GM12872 (cell line): ENCODE measurements at regions not wholly inside any gene's neighbourhood (a gene's known extent, or its start where the extent isn't known, plus 50 kb on each side); places are given as distances from the start of the nearest gene placed in this dataset.

Experiments used
- TF ChIP-seq, protein P1 (sequence below): IDR thresholded peaks from 3 replicates; pipeline ENCODE4 v1.5.1; 2011; ENCODE audit warnings: low read depth, mild to moderate bottlenecking, low read length, moderate library complexity; ENCODE audit not compliant: insufficient read depth

DNA sequence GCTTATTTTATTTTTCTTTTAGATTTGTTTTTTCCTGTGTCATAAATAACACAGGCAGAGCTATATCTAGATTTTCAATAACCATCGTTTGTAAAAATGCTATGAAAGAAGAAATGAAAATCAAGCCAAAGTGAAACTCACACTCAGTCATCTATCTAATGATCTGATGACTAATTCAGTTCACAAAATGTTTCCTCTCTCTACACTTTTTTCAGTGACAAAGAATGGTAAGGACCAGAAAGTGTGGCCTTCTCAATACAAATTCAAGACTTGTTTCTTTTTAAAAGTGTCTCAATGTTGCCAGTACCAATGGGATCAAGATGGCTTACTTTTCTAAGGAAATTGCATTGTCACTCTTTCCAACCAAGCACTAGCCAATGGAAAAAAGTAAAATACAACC lies 282.8 kb upstream of the PKN2 start:
- TF ChIP-seq, protein P1, sequence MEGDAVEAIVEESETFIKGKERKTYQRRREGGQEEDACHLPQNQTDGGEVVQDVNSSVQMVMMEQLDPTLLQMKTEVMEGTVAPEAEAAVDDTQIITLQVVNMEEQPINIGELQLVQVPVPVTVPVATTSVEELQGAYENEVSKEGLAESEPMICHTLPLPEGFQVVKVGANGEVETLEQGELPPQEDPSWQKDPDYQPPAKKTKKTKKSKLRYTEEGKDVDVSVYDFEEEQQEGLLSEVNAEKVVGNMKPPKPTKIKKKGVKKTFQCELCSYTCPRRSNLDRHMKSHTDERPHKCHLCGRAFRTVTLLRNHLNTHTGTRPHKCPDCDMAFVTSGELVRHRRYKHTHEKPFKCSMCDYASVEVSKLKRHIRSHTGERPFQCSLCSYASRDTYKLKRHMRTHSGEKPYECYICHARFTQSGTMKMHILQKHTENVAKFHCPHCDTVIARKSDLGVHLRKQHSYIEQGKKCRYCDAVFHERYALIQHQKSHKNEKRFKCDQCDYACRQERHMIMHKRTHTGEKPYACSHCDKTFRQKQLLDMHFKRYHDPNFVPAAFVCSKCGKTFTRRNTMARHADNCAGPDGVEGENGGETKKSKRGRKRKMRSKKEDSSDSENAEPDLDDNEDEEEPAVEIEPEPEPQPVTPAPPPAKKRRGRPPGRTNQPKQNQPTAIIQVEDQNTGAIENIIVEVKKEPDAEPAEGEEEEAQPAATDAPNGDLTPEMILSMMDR, result no peak

DNA sequence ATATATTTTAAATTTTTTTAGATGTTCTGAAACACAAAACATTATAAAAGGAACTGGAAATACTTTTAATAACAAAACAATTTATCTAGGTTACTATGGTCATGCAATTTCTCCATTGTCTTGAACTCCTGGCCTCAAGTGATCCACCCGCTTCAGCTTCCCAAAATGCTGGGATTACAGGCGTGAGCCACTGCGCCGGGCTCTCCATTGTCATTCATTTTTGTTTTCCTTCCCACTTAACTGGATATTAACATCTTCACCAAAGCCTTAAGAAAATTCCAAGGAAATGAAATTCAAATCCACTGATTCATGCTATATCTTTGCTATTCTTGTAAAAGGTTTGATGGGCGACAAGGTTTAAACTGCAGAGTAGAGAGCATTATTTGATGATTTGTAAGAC lies 279.5 kb upstream of the PKN2 start:
- TF ChIP-seq, protein P1, result no peak

DNA sequence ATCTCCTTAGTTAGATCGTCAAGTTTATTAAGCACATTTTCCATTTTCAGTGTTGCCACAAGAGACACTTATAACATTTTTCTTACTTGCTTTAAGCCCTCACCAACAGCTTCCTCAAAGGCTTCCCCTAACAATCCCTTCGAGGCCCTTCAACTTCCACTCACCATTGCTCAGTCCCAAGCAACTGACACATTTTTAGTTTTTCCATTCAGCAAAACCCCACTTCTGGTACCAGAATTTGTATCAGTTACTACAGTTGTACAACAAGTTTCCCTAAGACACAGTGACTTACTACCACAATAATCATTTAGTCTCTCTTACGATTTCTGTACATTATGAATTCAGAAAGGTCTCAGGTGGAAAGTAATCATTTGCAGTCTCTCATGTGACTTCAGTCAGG lies 276.8 kb upstream of the PKN2 start:
- TF ChIP-seq, protein P1, result no peak

DNA sequence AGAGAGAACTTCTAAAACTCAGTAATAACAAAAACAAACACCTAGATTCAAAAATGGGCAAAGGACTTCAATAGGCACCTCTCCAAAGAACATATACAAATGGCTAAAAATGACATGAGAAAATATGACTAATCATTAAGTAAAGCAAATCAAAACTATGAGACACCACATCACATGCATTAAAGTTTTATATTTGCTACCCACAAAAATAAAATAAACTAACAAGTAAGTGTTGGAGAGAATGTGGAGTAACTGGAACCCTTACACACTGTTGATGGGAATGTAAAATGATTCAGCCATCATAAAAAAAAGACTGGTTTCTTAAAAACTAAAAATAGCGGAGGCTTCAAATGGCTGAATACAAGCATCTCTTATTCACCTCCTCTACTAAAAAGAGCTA lies 262.1 kb upstream of the PKN2 start:
- TF ChIP-seq, protein P1, result no peak

DNA sequence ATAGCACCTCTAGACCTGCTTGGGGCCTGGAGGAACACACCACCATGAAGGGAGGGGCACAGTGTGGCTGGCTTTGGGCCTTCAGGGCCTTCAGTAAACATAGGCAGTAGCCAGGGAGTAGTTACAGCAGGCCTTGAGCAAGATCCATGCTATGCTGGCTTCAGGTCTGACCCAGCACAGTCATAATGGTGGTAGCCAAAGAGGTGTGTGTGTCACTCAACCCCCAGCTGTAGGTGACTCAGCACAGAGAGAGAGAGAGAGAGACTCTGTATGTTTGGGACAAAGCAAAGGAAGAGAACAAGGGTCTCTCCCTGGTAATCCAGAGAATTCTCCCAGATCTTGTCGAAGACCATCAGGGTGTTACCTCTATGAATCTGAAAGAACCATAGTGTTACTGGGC lies 250.5 kb upstream of the PKN2 start:
- TF ChIP-seq, protein P1, result no peak

DNA sequence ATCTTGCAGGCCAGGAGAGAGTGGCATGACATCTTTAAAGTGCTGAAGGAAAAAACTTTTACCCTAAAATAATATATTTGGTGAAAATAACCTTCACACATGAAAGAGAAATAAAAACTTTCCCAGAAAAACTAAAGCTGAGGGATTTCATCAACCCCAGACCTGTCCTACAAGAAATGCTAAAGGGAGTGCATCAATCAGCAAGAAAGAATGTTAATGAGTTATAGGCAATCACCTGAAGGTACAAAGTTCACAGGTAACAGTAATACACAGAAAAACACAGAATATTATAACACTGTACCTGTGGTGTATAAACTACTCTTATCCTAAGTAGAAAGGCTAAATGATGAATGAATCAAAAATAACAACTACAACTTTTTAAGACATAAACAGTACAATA lies 249.2 kb upstream of the PKN2 start:
- TF ChIP-seq, protein P1, result no peak

DNA sequence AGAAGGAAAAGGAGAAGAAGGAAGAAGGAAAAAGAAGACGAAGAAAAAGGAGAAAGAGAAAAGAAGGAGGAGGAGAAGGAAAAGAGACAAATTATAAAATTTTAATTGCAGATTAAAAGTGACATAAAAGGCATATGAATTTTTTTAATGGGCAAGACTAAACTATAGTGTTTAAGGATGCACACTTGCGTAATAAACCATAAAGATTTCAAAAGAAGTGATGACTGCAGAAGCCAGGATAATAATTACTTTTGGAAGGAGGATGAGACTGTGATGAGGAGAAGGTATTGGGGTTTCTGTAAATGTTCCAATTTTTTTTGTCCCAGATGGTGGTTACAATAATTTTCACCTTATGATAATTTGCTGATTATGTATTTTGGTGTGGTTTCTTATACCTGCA lies 243.1 kb upstream of the PKN2 start:
- TF ChIP-seq, protein P1, result no peak

DNA sequence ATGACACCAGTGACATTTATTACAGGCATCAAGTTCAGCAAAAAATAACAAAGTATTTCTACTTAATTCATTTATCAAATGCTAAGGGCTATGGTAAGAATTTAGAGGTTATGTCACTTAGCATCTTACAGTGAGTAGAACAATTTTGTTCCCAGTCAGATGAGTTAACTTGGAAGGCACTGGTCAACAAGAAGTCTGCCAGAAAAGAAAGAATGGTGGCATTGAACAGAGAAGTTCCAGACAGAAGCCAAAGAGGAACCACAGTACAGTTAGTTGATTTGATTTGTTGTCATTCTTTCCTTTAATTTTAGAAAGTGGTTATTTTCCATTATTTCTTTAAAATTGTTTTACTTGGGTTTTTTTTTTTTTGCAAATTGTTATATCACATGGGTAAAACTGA lies 232.2 kb upstream of the PKN2 start:
- TF ChIP-seq, protein P1, result no peak
